GM12865 (cell line): ENCODE measurements at regions not wholly inside any gene's neighbourhood (a gene's known extent, or its start where the extent isn't known, plus 50 kb on each side); places are given as distances from the start of the nearest gene placed in this dataset.

Source experiments
- DNase-seq: peaks from one replicate; pipeline ENCODE4 v3.0.0; 2010; ENCODE audit warnings: low read depth
- H3K4me3 ChIP-seq: 2 replicates; pipeline ENCODE4 v1.5.1; 2011; ENCODE audit warnings: mild to moderate bottlenecking, low read depth, low read length, control low read depth
- CTCF ChIP-seq: IDR thresholded peaks from 2 replicates; pipeline ENCODE4 v1.5.1; 2011; ENCODE audit warnings: low read length, control low read depth, low read depth, inconsistent platforms; ENCODE audit not compliant: insufficient read depth; ENCODE audit errors: missing control alignments

DNA sequence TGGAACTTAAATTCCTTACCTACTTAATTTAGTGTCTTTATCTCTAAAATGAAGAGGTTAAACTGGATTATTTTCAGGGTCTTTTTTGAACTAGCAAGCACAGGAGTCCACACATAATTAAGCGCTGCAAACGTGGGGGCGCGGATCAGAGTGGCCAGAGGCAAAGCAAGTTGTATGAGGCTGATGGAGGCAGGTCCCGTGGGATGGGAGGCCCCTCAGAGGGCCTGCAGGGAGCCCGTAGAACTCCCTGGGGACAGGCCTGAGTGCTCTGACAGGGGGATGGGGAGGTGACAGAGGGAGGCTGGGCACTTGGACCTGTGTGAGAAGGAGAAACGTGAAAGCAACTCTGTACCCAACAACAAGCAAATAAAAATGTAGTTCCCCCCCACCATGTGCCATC is 177.8 kb downstream of the ACKR3 start:
- no peak overlapping the region for H3K4me3 ChIP-seq
- no peak for DNase-seq
- TF ChIP-seq CTCF: no peak

GRCh38 chr2:236747925-236748324 is 178.3 kb downstream of the ACKR3 start:
- TF ChIP-seq CTCF: no peak
- H3K4me3 ChIP-seq: no peak overlapping the region
- DNase-seq: no peak

GRCh38 chr2:236748385-236748784 is 178.8 kb downstream of the ACKR3 start:
- no peak overlapping the region for H3K4me3 ChIP-seq
- TF ChIP-seq CTCF: no peak
- no peak for DNase-seq

- no peak for DNase-seq
Measured at GRCh38 chr2:236748801-236749200, 179.2 kb downstream of the ACKR3 start.

DNA sequence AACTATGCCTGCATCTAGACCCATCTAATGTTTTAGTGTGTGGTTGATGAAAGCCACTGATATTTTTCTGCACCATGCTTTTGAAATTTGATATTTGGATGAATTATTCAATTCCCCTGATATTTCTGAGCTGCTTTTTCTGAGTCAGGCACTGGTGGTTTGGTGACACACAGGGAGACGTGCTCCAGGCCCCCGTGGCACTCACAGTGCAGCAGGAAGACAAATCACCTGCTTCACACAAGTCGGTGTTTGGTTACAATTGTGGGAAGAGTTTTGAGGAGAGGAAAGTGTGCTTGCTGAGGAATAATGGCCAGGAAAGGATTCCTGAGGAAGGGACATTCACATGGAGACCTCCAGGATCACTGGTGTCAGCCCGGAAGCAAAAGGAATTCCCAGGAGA is 179.7 kb downstream of the ACKR3 start:
- TF ChIP-seq CTCF: no peak
- DNase-seq: no peak
- H3K4me3 ChIP-seq: no peak overlapping the region

More at GRCh38 chr2:236748801-236749200, 179.2 kb downstream of the ACKR3 start:
- H3K4me3 ChIP-seq: no peak overlapping the region
- TF ChIP-seq CTCF: no peak

DNA sequence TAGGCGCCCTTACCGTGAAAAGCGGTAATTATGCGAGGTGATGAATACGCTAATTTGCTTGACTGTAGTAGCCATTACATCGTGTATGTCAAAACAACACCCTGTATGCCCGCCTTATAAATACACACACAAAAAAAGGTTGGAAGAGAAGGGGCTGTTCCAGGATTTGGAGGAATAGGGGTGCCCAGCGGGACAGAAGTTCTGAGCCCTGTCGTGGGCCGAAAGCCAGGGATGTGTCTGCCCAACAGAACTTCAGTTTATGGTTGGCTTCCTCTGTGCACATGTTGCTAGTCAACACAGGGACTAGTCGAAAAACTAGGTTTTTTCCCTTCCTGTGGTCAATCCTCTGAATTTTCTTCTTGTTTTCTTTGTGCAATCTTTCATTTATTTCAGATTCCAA is 182.5 kb downstream of the ACKR3 start:
- no peak for TF ChIP-seq CTCF
- no peak overlapping the region for H3K4me3 ChIP-seq
- no peak for DNase-seq

- H3K4me3 ChIP-seq: no peak overlapping the region
- no peak for DNase-seq
- TF ChIP-seq CTCF: no peak
Measured at GRCh38 chr2:236753606-236754270, 184.1 kb downstream of the ACKR3 start.
